DMS153 (cell line): ENCODE measurements at regions not wholly inside any gene's neighbourhood (a gene's known extent, or its start where the extent isn't known, plus 50 kb on each side); places are given as distances from the start of the nearest gene placed in this dataset.
"Not testable (repeated sequence)": the region's sequence is repeated elsewhere in the genome, so short reads cannot be mapped to it uniquely, and the experiment has no call there.

Experiments
- DNase-seq: peaks from one replicate; lab custom pipeline; 2025; lab: John Stamatoyannopoulos, UW

- DNase-seq, result no peak
Measured at GRCh38 chr6:74715355-74716085, 490.3 kb downstream of the COL12A1 start.

DNA sequence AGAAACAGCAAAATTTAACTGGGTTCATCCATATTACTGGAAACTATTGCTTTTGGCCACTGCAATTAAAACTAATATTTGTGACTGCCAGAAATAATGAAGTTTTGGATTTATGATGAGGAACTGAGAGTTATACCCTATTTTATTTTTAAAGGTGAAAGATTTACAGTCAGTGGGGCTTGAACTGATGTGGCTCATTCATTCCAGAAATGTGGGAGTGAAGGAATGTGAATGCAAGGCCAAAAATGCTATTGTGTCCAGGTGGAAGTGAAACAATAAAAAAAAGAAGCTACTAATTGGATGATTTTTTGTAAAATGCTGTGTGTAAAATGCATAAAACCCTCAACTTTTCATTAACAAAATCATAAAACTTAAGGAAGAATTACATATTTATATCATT is 491.9 kb downstream of the COL12A1 start:
- no peak for DNase-seq

DNA sequence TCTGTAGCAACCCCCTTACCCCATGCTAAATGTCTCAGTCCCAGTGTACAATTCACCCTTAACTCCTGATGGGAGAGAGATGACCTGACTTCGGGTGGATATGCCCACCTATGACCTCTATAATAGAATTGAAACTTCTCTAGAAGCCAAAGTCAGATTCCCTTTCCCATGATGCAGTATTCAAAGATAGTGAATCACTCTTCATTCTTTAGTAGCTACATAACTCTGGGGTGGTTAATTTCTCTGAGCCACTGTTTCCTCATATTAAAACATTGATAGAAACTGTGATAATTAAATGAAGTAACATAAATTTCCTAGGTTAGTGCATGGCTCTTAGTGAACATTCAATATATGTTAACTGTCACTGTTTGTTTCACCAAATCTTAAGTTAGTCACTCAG is 500.4 kb downstream of the COL12A1 start:
- DNase-seq, result no peak

DNA sequence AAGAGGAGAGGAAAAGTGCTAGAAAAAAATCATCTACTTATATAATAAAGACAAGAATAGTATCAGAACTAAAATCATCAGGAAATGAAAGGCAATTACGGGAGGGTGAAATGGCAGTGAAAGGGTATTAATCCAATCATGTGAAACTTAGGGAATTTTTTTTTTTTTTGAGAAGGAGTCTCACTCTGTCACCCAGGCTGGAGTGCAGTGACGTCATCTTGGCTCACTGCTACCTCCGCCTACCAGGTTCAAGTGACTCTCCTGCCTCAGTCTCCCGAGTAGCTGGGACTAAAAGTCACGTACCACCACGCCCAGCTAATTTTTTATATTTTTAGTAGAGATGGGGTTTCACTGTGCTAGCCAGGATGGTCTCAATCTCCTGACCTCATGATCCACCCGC is 501.3 kb downstream of the COL12A1 start:
- not testable (repeated sequence) for DNase-seq

- DNase-seq, result no peak
Measured at GRCh38 chr6:74690365-74690764, 515.5 kb downstream of the COL12A1 start.

- DNase-seq, result no peak
Measured at GRCh38 chr6:74689601-74690000, 516.3 kb downstream of the COL12A1 start.

- no peak for DNase-seq
Measured at GRCh38 chr6:74677463-74677862, 528.4 kb downstream of the COL12A1 start.

GRCh38 chr6:74676906-74677305 is 528.9 kb downstream of the COL12A1 start:
- DNase-seq, result no peak

DNA sequence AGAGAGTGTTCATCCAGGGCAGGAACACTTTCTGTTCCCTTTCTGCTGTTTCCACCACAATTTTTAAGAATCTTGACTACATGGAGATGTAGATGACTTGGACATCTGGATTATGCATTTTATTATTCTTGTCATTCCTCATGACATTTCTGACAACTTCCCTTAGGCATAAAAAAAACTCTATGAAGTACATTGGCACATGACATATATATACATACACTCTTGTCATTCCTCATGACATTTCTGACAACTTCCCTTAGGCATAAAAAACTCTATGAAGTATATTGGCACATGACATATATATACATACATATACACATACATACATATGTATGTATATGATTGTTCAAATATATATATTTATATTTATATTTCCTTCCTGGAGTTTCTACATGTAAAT is 531.5 kb downstream of the COL12A1 start:
- DNase-seq, result no peak

GRCh38 chr6:74671558-74672025 is 534.3 kb downstream of the COL12A1 start:
- no peak for DNase-seq

DNA sequence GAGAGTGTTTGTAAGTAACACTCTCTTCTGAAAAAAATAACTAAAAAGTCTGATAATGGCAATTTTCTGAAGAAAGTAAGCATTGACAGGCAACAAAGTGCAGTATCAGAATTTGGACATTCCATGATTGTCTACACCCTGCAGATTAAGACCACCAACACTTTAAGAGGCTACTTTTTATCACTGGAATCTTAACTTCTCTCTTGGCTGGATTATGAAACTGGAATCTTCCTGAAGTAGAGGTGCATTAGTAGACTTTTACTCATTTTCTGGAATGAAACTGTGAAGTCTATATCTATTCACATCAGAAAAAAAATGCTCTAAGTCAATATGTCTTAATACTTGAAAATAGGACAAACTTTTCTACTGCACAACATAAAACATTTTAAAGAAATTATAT is 547.5 kb downstream of the COL12A1 start:
- DNase-seq, result no peak

GRCh38 chr6:74657931-74658330 is 547.9 kb downstream of the COL12A1 start:
- no peak for DNase-seq

DNA sequence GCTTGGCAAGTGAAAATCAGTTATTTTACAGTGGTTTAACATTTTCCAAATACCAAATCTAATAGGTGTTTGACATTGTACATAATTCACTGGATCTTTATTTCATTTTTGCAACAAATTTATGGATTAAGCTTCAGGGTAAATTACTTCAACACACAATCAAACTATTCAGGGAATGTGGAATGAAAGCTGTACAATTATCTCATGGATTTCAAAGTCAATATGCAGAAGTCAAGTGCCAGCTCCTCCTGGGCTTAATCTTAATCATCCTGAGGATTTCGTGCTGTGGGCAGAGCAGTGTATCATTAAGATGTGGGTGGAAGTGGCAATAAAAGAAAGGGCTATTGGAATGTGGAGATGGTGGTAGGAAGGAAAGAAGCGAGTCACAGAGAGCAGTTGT is 548.8 kb downstream of the COL12A1 start:
- no peak for DNase-seq

DNA sequence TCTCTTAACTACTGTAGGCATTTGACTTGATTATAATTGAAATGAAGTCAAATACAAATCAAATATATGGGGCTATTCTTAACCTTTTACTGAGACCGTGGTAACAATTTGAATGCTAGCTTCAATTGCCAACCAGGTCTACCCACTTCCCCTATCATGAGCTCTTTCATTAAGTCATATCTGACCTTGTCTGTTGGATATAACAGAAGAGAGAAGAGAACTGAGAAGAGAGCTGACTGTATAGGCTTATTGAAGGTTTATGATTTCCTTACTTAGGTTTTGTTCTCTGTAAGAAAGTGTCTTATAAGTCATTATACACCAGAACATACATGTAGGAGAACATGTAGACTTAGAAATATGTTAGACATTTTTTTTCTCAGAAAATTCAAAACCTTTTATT is 549.4 kb downstream of the COL12A1 start:
- DNase-seq, result no peak

DNA sequence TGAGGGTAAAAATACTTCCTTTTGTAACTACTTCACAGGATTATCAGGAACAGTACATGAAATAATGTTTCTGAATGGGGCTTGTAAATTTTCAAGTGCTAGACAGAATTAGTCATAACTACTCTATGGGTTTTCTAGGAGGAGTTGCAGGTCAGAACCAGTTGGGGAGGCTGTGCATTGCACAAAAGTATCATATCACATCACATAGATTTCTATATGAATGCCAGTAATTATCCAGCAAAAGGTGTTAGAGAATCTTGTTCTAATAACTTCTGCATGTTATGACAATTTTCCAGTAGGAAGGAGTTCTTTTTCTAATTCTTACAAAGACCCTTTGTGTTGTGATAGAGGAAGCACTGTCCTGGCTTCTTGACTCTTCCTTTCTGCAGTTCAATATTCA is 551.6 kb downstream of the COL12A1 start:
- DNase-seq, result no peak

GRCh38 chr6:74651948-74652842 is 553.7 kb downstream of the COL12A1 start:
- no peak for DNase-seq

- no peak for DNase-seq
Measured at GRCh38 chr6:74650668-74651067, 555.2 kb downstream of the COL12A1 start.

- DNase-seq, result no peak
Measured at GRCh38 chr6:74646461-74646860, 559.4 kb downstream of the COL12A1 start.

DNA sequence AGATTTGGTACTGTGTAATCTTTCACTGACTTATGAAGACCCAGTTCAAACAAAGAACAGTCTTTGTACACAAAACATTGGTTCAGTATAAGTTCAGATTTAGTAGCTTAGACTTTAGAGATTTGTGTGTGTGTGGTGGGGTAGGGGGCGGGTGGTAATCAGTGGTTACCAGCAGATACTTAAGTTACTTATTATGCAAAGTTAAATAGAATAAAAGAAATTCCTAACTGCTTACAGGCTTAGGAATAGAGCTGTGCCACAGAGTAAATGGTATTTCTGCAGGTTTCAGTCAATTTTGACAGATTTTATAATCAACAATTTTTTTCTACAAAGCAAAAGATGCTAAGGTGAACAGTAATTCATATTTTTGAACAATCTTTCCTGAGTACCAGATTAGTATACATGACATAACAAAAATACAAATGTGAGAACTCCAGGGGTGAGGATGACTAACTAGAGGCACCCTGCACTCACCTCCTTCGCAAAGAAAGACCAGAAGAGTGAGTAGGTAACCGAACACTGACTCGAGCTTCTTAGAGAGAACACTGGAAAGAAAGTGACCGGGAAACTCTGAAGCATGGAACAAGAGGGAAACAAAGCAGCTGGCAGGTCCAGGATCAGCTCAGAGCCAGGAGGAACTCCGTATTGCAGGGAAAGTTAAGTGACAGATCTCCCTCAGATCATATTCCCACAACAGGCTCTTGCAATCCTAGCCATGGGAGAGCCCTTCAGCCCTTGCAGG is 560.6 kb downstream of the COL12A1 start:
- no peak for DNase-seq

- no peak for DNase-seq
Measured at GRCh38 chr6:74642101-74642500, 563.8 kb downstream of the COL12A1 start.

GRCh38 chr6:74638412-74638811 is 567.4 kb downstream of the COL12A1 start:
- no peak for DNase-seq

GRCh38 chr6:74632196-74632875 is 573.5 kb downstream of the COL12A1 start:
- DNase-seq, result no peak
